HG03066 (cell line): ENCODE measurements at regions not wholly inside any gene's neighbourhood (a gene's known extent, or its start where the extent isn't known, plus 50 kb on each side); places are given as distances from the start of the nearest gene placed in this dataset.

Experiments used
- ATAC-seq: cut with Tn5 transposase; IDR thresholded peaks from one replicate; pipeline ENCODE4 v1.9.1; 2021; ENCODE audit warnings: low read depth; ENCODE audit not compliant: unreplicated experiment

DNA sequence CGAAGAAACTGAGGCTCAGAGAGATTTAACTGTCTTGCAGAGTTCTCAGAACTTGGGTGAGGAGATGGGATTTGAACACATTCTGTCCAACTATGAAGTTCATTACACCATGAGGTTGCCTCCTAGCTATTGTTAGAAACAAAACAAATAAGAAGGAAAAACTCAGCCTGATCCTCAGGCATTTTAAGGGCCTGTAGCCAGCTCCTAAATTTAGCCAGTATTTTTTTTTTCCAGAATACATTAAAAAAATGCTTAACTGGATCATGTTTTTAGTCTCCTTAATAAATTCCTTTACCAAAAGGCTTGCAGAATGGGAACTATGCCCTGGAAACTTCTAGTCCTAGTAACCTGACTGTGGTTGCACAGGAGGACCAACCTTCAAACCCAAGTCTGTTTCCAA, 212.0 kb downstream of the CSNK2A3 start:
- no peak for ATAC-seq

DNA sequence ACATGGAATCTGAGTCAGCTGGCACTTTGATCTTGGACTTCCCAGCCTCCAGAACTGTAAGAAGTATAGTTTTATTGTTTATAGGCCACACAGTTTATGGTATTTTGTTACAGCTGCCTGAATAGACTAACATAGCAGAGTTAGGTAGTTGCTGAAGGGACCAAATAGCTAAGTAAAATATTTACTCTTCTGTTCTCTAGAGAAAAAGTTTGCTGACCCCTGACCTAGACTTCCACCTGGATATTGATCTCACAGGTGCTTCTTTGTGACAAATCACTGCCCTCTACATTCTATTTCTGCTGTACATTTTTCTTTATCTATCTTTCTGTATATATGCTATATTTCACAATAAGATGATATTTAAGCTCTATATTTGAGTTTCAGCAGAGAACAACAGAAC, 212.5 kb downstream of the CSNK2A3 start:
- no peak for ATAC-seq

DNA sequence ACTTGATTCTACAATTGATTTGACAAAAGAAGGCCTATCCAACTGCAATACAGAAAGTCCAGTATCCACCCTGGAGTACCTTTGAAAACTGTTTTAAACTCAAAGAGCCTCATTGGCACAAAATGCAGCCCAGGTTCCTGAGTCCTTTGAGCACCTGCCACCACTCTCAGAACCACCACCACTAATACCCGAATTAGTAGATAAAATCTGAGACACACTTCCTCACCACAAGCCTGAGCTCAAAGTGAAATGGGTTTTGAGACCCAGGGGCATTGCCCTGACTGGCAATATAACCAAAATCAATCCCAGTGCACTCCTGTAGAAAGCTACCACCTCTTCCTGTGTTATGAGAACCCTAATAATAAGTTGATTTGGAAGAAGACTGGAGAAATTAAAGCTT, 215.7 kb downstream of the CSNK2A3 start:
- no peak for ATAC-seq

DNA sequence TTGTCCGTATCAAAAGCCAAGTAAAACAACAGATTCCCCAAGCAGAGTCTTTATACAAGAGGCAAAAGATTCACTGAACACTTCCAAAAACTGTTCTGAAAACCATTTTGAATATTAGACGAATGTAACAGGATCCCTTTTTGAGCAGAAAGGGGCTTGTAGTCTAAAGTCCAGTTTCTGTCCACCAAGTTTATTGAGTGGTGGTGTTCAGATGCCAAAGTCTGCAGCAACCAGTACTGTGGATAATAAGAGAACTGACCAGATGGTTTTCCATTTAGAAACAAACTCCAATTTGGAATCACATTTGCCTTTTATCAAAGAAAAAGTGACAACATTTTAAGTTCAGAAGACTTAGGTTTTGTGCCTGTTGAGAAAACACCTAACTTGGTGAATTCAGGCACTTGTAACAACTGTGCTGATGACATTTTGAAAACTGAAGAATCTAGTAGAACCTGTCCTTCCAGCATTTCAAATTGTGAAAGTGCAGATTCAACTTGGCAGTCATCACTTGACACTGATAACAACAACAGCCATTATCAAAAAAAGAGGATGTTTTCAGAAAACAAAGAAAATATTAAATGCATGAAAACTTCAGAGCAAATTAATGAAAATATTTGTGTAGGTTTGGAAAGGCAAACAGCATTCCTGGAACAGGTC, 217.1 kb downstream of the CSNK2A3 start:
- no peak for ATAC-seq

DNA sequence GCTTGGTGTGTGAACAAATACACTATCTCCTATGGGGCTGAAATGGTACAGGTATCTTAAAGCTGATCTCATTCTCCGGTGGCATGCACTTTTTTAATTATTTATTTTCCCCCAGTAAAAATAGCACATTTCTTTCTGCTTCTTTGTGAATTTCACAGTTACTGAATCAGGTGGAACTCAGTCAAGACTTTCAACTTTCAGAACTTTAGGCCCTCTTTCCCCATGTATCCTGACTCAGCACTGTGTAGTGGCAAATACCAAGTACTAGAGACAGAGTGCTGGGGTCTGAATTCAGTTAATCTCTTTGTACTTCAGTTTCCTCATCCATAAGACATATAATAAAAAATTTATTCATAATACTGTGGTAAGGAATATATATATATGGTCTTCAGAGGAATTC, 223.9 kb downstream of the CSNK2A3 start:
- ATAC-seq = no peak

DNA sequence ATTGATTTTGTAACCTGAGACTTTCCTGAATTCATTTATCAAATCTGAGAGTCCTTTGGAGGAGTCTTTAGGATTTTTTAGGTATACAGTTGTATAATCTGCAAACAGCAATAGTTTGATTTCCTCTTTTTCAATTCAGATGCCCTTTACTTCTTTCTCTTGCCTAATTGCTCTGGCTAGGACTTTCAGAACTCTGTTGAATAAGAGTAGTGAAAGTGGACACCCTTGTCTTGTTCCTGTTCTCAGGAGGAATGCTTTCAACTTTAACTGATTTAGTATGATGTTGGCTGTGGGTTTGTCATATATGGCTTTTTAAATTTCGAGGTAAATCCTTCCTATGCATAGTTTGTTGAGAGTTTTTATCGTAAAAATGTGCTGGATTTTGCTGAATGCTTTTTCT, 227.4 kb downstream of the CSNK2A3 start:
- no peak for ATAC-seq

DNA sequence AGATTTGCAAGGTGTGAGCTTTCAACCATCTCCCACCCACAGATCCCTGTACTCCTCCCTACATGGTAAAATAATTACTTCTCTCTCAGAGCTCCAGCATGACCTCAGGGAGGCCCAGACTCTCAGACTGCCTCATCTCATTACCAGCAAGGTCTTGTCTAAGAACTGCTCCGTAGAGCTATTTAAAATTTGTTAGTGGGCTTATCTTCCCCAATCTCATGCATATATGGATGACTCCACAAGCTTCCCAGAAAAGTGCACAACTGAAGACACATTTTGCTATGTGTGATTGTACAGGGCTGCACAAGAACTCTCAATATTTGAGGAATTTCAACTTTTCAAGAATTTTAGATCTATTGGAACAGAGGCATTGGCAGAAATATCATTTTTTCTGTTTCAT, 230.3 kb downstream of the CSNK2A3 start:
- ATAC-seq = no peak

DNA sequence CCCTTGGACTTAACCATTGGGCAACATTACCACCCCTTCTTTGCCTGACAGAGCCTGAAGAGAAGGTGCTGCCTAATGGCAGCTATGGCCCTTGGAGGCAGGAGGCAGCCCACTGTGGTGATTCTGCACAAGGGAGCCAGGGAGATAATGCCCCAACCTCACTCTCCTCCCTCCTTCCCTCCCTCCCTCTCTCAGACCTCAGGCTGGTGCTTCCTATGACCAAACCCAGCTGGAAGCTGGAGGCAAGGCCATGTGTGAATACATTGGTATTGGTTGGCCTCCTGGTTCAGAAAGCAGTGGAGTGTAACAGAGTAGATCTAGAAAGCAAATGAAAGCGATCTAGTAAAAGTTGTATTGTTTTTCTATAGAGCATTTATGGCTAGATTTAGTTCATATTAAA, 233.1 kb downstream of the CSNK2A3 start:
- no peak for ATAC-seq

DNA sequence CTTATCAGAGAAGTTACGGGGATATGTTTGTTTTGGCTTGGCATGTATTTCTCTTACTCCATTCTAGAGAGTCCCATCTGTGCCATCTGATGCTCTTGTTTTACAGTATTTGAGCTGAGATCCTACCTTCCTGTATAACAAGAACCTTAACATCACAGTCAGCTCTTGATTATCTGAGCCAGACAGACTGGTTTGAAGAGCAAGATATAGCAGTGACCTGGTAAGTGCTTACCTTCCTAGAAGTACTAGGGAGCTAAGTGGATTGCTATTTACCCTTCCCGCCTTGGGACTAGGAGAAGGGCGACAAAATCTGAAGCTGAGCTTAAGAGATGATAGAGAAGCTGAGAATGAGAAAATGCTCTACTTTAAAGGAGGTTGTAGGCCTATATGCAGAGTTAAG, 235.3 kb downstream of the CSNK2A3 start:
- ATAC-seq = no peak

DNA sequence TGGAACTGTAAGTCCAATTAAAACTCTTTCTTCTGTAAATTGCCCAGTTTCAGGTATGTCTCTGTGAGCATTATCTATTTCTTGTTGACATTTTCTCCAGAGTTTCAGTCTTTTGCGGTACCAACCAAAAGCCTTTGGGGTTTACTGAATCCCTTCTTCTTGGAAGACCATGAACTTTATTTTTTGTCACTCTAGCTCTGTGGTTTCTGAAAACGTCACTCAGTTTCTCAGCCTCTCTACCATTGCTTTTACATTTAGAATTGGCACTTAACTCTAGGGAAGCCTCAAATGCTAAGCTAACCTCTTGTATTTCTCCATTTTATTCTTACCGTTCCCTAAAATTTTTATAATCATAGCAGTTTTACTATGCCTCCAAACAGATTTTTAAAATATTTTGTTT, 237.6 kb downstream of the CSNK2A3 start:
- ATAC-seq = no peak

DNA sequence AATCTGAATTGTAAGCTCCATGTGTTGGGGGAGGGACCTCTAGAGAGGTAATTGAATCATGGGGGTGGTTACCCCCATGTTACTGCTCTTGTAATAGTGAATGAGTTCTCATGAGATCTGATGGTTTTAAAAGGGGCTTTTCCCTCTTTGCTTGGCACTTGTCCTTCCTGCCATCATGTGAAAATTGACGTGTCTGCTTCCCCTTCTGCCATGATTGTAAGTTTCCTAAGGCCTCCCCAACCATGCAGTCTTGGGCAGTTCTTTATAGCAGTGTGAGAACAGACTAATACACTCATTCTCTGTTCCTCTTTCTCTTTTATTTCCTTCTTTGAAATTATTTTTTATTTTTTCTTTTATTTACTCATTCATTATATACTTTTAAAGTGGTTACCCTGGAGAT, 239.4 kb downstream of the CSNK2A3 start:
- no peak for ATAC-seq

DNA sequence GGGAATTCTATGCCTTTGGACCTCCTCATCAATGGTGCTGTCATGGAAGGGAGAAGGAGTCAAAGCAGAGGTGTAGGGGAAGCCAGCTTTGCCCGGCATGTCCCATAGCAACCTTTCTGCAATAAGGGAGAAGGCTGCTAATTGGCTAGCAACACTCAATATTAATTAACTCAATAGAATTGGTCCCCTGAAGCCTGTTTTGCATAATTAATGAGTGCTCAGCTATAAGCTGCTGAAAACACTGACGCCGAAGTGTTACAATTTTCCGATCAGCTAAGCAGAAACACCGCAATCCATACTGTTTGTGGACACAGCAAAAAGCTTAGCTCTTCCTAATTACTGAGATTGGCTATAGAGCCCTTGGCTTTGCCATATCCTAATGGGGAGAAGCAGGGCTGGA, 245.0 kb downstream of the CSNK2A3 start:
- ATAC-seq = no peak

DNA sequence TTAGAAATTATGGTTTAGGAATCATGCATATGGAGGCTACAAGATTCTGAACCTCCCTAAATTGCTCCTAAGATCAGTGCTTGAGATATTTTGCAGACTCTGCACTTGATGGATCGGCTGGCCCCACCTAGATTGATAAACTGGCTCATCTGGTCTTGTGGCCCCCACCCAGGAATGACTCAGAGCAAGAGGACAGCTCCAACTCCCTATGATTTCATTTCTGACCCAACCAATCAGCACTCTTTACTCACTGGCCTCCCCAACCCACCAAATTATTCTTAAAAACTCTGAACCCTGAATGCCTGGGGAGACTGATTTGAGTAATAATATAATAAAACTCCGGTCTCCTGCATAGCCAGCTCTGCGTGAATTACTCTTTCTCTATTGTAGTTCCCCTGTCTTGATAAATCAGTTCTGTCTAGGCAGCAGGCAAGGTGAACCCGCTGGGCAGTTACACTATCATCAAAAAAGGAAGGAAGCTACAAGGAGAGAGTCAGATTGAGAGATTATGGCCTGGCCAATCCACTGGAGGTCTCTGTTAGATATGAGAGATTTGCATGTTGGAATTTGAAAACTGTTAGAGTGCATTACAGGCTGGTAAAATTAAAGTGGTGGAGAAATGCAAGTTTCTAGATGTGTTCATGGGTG, 245.8 kb downstream of the CSNK2A3 start:
- no peak for ATAC-seq

DNA sequence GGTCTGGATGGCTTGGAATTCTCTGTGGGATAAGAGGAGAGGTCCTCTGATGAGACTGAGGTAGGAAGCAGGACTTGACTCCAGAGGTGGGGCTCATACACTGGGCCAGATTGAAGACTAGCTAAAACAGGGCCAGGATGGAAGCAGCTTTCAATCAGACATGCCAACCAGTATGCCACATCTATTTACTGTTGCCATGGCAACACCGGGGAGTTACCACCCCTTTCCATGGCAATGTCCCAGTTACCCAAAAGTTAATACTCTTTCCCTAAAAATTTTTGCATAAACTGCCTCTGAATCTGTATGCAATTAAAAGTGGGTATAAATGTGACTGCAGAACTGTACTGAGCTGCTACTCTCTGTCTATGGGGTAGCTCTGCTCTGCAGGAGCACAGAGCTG, 247.5 kb upstream of the ZBED5 start:
- no peak for ATAC-seq

DNA sequence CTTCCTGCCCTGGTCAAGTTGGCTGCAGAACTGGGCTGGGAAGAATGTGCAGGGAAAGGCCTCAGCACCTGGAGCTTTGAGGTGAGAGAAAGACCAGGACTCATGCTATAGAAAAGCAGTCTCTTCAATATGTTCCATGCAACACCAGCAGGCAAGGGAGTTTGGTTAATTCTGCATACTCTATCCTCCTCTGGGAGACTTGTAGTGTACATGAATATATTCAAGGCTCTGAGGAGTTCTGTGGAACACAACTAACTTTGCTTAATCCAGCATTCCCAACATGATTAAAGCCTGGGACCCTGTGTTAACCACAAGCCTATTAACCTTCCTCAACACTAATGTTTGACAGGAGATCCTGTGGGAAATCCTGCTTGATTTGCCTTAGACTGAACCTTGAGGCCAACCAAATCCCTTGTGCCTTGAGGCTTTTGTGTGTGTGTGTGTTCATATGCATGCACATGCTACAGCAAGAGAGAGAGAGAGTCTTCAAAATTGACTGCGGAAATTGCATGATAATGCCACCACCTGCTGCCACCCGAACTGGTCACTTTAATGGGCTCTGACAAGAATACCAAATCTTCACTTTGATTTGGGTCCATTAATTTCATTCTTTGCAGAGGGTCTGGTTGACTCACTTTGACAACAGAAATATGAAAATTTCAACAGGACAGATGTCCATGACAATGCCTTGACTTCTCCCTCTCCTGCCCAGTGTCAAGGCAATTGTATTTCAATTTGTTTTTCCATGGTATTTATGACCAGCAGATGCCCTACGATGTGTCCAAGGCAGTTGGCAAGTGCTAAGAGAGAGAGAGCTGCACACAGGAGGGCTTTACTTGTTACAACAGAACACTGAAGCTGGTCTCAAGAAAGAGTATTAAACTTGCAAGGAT, 238.2 kb upstream of the ZBED5 start:
- ATAC-seq = no peak

DNA sequence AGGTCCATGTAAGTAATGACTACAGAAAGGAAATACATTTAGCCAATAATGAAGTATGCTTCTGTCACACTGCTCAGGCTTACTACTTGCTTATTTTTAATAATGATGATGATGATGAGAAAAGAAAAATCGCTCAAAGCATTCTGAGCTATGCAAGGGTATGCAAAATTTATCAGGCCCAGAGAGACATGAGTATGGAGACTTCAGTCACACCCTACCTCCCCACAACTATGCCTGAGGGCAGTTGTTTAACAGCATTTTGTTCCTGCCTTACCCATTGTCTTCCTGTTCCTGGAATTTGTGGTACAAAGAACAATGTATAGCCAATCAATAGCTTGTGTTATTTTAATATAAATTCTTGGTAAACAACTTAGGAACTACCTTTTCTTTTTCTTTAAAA, 232.6 kb upstream of the ZBED5 start:
- ATAC-seq = no peak

DNA sequence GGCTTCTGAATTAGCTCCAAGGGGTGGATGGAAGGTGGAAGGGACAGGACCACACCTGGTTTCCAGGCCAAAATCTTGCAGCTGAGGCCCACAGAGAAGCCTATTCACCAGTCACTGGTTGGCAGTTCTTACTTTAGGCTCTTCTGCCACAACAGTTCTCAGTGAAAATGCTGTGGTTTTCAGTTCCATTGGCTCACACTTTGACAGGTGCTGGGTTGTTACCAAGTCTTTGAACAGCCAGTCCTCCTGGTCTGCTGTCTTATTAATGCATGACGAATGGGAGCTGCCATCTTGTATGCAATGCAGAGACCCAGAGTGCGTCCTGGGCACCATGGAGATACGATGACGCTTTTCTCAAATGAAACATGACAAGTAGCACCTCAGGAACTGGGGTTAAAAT, 232.0 kb upstream of the ZBED5 start:
- no peak for ATAC-seq

DNA sequence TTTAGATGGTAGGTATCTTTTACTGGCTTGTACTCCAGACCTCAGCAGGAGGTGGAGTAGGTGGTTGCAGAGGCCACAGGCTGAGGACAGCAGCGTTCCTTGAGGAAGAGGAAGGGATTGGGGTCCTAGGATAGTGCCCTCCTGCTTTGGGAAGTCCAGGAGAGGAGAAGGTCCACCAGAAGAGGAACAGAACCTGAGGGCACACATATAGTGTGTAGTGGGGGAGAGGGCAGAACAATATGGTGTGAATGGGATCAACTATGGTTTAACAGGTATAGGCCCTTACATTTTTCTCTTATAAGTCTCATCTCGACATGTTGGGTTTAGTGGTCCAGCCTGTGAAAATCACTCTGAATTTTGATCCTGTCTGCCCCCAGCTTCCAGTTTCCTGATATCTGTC, 229.1 kb upstream of the ZBED5 start:
- ATAC-seq = no peak

DNA sequence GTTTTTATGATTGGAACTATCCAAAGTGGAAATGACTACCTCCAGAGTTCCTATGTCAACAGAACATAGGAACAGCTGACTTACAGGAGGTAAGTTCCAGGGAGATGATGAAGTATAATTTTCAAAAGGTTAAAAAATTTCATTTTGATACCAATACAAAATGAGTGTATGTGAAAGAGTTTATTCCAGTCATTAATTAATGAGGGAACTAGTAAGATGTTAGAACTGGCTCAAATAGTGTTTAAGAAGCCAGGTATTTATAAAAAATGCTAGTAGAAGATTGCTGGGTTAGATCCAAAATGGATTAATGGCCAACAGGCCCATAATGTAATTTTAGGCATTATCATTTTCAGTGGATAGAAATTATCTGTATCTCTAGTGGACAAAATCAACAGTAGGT, 227.7 kb upstream of the ZBED5 start:
- no peak for ATAC-seq

DNA sequence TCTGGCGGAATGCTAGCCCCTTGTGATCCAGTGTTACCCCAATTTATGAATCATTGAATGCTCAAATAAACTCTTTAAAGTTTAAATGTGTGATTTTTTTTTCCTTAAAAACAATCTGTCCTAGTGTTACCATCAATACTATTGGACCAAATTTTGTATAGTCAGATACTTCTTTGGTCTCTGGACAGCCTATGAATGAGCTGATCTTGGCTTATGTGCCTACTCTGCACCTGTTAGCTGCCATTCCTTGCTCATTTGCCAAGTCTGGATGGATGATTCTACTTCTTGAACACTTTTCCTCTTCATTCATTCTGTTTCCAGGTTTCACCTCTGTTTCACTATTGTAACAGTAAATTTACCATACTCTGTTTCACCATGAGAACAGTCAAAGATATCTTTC, 226.5 kb upstream of the ZBED5 start:
- ATAC-seq = no peak

DNA sequence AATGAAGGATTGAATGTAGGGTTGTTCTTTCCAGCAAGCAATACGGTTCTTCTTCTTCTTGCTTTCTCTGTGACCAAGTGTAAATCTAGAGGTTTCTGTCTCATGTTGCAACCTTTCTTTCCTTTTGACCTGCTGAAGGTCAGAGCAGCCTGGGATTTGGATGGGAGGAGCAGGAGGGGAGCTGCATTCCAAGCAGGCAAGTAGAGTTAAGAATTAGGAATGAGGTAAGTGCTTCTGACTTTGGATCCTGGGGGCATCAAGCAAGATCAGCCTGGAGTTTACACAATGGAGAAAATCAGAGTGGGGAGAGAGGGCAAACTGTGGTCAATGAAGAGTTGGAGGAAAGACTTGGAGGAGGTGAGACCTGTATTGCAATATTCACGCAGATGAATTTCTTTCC, 225.6 kb upstream of the ZBED5 start:
- no peak for ATAC-seq

DNA sequence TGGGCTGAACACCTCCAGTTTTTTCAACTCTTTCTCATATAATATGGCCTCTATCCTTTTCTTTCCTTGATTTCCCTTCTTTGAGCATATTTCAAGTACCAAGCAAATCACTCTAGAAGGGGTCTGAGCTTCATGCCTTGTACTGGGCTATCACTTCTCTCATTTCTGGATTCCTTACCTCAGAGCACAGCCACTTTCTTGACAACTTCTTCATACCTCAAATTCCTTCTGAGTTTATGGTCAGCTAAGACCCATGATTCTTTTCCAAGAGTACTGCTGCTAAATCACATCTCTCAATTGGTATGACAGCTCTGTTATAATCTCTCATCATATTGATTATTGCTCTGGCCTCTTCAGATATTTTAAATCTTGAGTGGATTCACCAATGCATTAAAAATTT, 224.8 kb upstream of the ZBED5 start:
- no peak for ATAC-seq
